ENCODE measurements at regions not wholly inside any gene's neighbourhood (a gene's known extent, or its start where the extent isn't known, plus 50 kb on each side); places are given as distances from the start of the nearest gene placed in this dataset.
"Not testable (repeated sequence)": the region's sequence is repeated elsewhere in the genome, so short reads cannot be mapped to it uniquely, and the experiment has no call there.

DNA sequence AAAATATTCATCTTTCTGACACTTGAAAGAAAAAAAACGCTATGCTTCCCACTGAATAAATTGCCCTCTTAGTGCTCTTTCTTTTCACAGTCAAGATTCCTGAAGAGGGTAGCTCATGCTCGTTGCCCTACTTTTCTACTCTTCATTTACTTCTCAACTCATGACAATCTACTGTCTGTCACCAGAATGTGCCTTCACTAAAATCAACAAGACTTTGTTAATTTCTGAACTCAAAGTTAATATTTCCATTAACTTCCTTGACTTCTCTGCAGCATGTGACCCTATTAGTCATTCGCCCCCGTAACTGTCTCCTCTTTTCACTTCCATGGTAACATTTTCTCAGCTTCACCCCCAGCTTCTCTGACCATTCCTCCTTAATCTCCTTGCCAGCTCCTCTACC, 98.9 kb upstream of the MAPRE2 start:
- peak; percentile 38 for DNase-seq (ENCODE audit: low read depth)

DNA sequence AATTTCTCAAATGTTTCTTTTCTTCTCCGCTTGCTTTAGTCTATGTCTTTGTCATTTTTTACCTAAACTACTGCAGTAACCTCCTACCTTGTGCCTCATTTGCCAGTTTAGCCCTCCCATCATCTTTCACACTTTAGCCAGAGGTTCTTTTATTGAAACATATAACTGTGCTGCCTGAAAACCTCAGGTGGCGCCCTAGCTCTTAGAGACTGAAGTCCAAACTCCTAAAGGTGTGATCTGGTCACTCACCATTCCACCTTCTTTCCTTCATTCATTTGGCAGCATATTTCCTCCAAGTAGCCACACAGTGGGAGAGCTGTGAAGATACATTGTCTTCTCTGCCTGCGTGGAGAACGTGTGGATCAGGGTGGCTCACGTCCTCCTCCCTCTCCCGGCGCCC, 98.2 kb upstream of the MAPRE2 start:
- no peak for DNase-seq (ENCODE audit: low read depth)

DNA sequence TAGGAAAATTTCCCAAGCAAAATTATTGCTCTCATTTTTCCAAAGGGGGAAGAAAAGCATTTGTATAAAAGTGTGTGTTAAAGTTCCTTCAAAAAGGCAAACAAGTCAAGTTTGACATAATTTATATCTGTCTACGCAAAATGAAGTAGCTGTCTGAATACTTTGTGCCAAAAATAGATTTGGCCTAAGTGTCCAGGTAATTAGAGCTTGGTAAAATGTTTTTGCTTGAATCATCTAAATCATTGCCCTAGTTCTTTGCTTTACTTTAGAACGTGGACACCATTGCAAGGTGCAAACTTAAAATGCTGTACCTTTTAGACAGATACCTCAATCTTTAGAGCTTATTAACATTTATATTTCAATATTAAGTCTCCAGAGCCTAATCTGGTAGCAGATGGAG, 97.6 kb upstream of the MAPRE2 start:
- DNase-seq (ENCODE audit: low read depth): no peak

DNA sequence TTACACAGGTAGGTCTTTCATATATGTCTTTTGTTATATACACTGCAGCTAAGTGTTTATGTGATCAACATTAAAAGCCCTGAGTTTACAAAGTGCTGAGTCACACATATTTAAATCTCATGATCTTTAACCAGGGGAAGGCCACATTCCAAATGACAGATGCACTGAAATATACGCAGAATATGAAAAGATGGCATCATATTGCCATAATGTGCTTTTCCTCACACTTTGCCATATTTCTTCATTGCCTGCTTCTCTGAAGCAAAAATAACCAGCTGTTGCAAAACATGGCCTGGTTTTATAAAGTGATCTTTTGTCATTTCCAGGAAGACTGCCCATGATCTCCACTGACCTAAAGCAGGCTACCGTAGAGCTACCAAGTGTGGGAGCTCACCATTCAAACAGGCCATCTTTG, 93.5 kb upstream of the MAPRE2 start:
- peak; percentile 85 for DNase-seq (ENCODE audit: low read depth)

DNA sequence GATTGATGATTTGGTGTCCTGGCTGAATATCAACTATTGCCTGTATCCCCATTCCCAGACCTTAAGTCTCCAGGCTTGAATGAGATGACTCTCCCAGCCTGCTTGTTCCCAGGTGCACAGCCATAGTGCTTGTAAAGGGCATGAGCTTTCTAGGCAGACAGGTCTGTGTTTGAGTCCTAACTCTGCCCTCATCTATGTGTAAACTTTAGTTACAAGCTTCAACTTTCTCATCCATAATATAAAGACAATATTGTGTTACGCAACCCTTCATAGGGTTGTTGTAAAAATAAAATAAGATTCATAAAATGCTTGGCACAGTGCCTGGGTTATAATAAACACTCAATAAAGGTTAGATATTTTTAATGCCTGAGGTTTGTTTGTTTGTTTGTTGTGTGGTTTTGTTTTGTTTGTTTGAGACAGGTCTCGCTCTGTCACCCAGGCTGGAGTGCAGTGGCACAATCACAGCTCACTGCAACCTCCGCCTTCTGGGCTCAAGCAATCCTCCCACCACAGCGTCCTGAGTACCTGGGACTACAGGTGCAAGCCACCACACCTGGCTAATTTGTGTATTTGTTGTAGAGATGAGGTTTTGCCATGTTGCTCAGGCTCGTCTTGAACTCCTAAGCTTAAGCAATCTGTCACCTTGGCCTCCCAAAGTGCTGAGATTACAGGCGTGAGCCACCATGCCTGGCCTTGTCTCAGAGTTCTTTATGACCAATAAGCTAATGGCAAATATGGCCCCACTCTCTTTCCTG, 89.4 kb upstream of the MAPRE2 start:
- peak; percentile 35 for DNase-seq (ENCODE audit: low read depth)

DNA sequence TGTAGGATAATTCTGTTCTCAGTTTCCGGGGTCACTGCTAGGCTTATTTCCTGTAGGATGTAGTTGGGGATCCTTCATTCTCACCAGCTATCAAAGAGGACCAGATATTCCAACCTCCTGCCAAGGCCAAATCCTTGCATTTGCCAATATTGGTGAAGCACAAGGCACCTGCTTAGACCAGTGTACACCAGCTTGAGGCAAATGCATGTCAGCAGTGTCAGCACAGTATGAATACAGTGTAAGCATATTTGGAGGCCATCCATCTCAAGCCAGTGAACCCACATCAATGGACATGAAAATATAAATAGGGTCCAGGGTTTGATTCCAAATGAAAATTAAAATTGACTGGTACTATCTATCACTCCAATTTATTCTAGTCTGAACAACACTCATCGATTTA, 88.0 kb upstream of the MAPRE2 start:
- no peak for DNase-seq (ENCODE audit: low read depth)

DNA sequence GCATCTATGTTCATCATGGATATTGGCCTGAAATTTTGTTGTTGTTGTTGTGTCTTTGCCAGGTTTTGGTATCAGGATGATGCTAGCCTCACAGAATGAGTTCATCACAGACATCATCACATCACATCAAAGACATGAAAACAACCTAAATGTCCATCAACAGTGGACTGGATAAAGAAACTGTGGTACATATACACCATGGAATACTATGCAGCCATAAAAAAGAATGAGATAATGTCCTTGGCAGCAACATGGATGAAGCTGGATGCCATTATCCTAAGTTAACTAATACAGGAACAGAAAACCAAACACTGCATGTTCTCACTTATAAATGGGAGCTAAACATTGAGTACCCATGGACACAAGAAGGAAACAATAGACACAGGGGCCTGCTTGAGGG, 85.7 kb upstream of the MAPRE2 start:
- DNase-seq (ENCODE audit: low read depth): not testable (repeated sequence)

DNA sequence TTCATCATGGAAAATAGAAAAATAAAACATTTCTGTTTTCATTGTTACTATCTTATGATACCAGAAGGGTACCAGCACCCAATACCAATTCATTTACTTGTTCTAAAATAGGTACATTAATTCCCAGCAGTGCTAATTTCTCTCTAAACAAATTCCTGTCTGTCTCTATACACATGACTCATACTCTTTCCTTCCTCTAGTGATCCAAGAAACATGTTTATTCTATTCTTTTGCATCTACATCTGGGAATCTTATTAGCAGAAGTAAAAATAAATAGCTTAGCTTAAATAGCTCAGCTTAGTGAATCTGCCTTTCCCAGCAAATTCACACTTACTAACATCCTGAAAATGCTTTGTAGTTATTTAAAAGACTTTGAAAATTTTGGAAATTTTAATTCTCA, 84.5 kb upstream of the MAPRE2 start:
- DNase-seq (ENCODE audit: low read depth): peak; percentile 65

DNA sequence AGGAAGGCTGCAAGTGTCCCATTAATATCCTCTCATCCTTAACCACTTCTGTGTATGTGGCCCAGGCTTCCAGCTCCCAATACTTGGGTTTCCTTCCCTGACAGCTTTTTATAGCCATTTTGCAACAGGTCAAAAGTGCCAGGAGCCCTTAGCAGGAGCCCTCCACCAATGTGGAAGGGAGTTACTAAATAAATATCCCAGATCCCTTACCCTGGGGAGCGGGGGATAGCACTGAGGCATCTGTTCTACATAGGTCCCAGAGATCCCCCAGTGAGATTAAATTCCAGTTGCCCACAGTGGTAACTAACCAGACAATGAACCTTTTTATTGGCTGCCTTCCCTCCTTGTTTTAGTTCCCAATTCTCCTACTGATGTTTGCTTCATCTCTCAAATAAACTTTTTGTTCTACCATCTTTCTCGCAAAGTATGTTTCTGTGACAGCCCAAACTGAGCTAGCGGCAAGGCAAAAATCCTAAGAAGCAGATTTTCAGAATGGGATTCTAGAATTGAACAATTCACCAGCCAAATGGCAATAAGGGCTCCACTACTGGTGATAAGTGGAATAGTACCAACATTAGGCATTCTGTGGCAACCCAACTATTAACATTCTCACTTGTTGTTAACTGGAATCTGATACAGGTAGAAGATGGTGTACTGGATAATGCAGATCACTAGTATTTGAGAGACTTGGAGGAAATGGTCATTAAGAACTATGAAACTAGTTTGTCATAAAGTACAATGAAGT, 83.9 kb upstream of the MAPRE2 start:
- DNase-seq (ENCODE audit: low read depth): peak; percentile 45

DNA sequence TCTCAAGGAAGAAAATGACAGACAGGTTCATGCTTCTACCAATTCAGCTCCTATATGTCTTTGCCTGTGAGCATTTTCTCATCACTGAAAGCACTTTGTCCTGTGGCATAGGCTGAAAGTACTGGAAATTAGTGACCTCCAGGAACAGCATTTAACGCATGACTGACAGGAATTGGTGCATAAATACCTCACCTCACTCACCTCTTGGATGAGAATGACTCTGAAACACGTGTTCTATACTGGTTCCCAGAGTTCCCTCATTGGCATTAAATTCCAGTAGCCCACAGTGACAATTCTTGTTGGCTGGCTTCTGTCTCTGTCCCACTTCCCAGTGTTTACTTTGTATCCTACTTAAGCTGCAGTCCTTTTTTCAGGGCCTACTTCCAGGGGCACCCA, 83.4 kb upstream of the MAPRE2 start:
- DNase-seq (ENCODE audit: low read depth): no peak

DNA sequence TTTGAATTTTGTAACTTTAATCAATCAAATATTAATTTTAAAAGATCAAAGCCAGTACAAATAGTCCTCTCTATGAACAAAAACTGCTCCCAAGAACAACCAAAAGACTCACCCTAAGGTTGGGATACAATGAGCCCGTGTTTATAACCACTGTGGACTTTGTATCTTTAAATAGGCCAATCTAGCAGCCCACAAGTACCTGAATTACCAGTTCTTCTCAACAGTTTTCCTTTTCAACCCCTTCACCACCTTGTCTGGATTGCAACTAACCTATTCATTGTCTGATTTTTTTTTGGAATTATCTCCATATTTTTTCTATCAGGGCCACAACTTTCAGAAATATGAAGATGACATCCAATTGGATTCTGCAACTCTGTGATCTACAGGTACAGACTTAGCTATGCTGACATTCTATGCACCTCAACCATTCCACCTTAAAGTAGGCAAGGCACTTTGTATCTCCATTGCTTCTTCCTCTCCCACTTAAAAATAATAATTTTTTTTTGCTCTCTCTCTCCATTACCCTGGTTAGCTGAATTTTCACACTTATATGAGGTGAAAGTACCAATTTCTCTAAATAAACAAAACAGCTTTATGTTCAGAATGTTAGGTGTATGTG, 81.9 kb upstream of the MAPRE2 start:
- DNase-seq (ENCODE audit: low read depth): no peak

DNA sequence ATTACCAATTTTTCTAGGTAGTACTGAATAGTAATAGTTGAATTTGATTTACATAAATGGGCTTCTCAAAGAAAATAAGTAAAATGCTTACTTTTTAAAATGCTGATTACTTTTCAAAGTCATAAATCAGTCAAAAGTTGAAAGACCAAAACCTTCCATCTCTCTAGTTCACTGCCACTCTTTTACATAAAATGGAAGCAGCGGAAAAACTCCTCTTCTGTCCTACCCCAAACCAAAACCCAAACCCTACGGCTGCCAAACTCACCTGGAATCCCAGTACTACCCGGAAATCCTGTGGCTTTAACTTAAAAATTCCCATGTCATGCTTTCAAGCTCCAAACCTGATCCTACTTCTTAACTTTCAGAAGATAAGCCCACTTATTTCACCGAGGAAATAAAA, 81.2 kb upstream of the MAPRE2 start:
- DNase-seq (ENCODE audit: low read depth): no peak

DNA sequence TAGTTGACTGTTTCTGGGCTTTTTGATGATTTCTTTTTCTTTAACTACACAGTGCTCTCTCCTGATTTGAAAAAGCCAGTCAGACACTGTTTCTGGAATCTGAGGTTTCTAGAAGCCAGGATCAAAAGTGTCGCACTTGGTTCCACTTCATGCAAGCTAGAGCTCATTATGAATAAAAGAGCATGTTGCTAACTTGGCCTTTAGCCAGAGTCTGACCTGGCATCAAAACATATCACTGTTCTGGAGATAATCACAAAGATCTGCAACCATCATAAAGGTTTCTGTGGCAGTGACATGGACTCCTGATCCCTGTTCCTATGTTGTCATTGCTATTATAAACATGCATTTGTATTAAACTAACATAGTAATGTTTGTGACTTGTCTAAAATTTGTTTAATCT, 76.1 kb upstream of the MAPRE2 start:
- no peak for DNase-seq (ENCODE audit: low read depth)

DNA sequence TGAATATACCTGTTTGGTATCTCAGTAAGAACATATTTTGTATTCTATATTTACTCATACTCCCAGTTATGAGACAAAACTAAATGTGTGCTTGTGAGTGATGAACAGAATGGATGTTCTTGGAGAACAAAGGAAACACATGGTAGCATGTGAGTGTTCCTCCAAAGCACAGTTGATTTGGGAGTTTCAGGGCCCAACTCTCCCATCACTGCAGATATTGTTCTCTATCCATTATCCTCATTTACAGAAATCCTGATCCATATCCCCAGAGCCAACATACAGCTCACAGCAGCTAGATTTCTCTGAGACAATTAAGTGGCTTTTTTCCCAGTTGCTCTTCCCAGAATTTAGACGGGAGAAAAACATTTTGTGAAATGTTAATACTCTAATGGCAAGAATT, 75.6 kb upstream of the MAPRE2 start:
- no peak for DNase-seq (ENCODE audit: low read depth)

DNA sequence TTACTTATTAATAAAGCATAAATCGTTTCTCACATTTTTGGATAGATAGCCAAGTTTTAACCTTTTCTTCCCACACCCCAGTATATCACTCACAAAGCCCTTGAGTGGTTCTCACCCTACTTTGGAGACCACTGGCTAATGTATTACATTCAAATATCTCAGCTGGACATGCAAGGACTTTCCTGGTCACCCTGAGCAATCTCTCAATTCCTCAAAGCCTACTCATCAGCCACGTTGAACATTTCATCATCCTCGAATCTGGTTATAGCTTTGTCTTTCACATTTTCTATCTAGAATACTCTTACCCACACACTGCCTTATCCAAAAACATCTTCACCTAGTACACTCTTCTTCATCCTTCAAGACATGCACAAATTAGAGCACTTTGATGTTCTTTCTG, 71.1 kb upstream of the MAPRE2 start:
- peak; percentile 86 for DNase-seq (ENCODE audit: low read depth)

DNA sequence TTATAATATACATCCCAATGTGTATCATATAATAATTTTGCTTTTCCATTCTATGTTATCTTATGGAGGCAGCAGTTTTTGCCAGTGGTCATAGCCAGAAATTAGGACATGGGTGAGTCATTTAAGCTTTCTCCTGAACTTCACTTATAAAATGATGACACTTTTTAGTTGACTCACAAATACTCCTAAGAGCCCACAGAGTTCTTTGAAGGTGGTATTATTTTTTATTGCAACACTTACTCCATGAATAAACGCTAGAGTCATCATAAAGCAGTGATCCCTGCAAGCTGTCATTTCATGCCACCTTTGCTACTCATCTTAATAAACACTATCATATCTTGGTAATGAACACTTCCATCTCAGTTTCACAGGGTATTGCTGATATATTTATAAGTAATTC, 69.9 kb upstream of the MAPRE2 start:
- peak; percentile 81 for DNase-seq (ENCODE audit: low read depth)

DNA sequence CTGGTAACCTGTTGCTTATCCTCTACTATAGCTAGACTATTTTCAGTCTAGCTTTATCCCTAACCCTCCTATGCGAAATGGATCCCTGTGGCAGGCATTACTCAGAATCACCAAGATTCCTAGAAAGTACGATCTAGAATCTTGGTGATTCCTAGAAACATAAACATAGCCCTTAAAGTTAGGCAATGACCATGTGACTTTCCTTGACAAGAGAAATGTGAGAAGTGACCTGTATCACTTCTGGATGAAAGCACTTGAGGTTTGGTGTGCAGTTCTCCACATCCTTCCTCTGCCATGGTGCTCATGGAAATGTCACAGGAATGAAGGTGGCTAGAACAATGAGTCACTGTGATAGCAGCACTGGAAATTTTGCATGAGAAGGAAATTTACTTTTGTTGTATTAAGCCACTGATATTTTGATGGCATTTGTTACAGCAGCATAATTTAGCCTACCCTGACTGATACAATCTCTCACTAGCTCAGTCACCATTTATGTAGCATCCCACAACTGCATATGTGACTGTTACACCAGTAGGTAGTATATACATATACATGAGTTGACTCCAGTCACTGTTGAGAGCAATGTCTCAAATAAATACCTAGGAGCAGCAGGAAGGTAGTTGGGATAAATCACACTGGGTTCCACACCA, 68.3 kb upstream of the MAPRE2 start:
- DNase-seq (ENCODE audit: low read depth): no peak

DNA sequence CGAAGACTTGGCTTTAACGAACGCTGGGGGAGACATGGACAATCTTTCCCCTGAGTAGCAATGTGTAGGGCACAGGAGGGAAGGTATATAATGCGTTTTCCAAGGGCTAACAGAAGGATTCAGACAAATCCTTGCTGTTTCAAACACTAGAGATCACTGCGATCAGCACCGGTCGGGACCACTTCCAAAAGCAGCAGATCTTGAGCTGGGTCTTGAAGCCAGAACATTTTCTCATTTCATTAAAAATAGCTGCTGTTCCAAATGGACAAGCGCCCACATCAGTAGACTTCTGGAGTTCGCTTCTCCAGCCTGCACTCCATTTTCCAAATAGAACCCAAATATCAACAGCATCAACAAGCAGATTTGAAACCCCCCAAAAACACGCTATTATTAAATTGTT, 65.1 kb upstream of the MAPRE2 start:
- no peak for DNase-seq (ENCODE audit: low read depth)

DNA sequence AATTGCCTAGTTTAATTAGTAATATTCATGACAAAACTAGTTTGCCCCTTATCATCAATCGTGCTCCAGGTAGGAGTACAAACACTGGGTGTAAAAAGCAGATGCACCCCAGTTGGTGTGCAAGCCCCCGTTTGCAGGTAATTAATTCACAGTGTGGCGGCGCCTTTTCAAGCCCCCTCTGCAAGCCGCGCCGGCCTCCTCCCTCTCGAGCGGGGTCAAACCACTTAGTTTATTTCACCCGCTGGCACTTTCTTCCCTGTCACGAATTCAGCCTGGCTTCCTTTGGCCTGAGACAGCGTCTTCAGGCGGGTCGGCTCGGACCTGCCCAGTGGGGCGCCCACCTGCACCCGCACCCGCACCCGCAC, 64.7 kb upstream of the MAPRE2 start:
- no peak for DNase-seq (ENCODE audit: low read depth)

DNA sequence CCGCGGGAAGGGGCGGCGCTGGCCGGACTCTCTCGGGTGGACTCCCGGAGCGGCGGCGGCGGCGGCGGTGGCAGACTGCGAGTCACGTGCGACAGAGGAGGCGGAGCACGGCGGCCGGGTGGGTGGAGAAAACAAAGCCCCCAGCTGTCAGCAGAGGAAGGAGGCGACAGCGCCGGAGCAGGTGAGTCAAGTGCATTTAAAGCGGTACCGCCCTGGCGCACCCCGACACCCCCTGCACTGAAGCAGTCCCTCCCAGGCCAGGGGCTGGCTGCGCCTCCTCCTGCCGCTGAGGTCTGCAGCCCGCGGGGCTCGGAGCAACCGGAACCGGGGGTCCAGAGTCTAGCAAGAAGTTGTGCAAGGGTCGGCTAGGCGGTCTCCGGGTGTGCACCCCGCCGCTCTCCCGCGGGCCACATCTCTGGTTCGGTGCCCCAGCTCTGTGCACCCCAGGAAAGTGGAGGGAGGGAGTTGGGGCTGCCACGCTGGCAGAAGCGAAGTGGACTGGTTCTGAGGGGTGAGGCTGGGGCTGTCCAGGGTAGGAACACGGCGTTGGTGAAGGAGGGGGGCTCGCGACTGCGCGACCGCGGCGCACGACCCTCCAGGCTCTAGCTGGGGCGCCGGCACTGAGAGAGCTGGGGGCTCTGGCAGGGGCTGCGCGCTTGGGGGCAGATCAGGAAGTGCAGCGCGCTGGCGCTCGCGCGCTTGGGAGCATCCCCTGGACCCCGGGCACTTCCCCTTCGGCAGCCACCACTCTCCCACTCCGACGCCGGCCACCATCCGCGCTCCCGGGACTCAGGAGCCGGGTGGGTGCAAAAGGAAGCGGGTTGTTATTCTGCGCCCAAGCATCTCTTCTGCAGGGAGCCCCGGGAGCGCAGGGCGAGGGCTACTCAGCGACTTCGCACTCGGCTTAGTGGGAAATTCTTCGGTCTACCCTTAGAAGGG, 64.0 kb upstream of the MAPRE2 start:
- DNase-seq (ENCODE audit: low read depth): peak; percentile 38

DNA sequence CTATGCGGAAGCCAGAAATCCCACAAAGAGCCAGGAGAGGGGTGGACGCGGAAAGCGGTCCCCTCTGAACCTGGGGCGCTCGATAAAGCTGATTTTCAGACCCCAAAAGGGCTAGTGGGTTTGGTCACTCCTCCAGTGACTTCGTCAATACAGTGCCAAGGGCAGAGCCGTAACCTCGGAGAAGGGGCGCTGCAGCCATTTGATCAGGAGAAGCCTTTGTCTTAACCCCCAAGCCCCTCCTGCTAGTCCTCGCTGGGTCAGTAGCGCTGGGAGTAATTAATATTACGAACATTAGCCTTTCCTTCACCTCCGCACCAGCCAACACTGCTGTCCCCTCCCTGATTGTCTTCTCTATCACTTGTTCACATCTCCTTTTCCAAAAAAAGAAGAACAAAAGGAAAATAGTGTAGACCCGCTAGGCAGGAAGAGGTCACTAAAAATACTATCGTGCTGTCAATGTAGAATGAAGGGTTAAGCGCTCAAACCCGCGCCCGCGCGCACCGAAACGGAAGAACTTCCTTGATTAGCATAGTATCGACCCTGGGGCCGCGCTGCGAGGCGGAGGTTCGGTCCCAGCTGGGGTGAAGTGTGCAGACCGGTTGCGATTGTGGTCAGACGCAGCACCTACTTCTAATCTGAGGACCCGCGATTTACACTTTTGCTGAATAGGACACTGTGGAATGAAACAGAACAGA, 63.2 kb upstream of the MAPRE2 start:
- no peak for DNase-seq (ENCODE audit: low read depth)

Measured in iris pigment epithelial cell (primary cell).